ENCODE measurements at regions not wholly inside any gene's neighbourhood (a gene's known extent, or its start where the extent isn't known, plus 50 kb on each side); places are given as distances from the start of the nearest gene placed in this dataset.

- POLR2A ChIA-PET, result no interaction called here
Measured at GRCh38 chr14:89504602-89505313, 87.7 kb upstream of the FOXN3 start.

GRCh38 chr14:89504091-89504490 lies 87.1 kb upstream of the FOXN3 start:
- no peak overlapping the region for H3K4me3 ChIP-seq (ENCODE audit: low read length)
- ATAC-seq (peak; percentile 33), DNase-seq (no peak)
- H3K27ac Mint-ChIP-seq, result peak overlapping the region in 7 of 9 donors; percentile 18 to 78 (median 57)
- peak overlapping the region in 1 of 10 donors; percentile 5 for H3K4me3 Mint-ChIP-seq
- no peaks in the 10 kb centered on the region for H3K27me3 Mint-ChIP-seq
- H3K4me1 ChIP-seq (ENCODE audit: control insufficient read depth in 2 of 2, insufficient read depth in 2 of 2, low read length in 2 of 2), result peaks cover 4 to 6% of the 10 kb centered on the region in 2 donors
- H3K9me3 ChIP-seq (ENCODE audit: control insufficient read depth in 2 of 3, low read length in 3 of 3), result no peaks in the 10 kb centered on the region
- peaks cover 34 to 64% (median 53%) of the 10 kb centered on the region in 7 donors for H3K4me1 Mint-ChIP-seq
- H3K36me3 Mint-ChIP-seq, result peaks cover 4 to 45% (median 28%) of the 10 kb centered on the region in 5 donors
- ChIA-PET POLR2A (no interaction called here), CTCF (no interaction called here)
- intact Hi-C loops (cut with micrococcal nuclease), result loop anchor here in 1 of 2 donors (5.0 kb wide), 1 partner anchor 57 kb away; no protein-coding TSS in a partner anchor
- H3K27me3 ChIP-seq (ENCODE audit: control insufficient read depth in 2 of 2, insufficient read depth in 2 of 2, low read length in 2 of 2), result no peaks in the 10 kb centered on the region
- H3K9me3 Mint-ChIP-seq, result no peaks in the 10 kb centered on the region
- no peak overlapping the region for H3K27ac ChIP-seq (ENCODE audit: low read depth, low read length)
- peaks cover 0 to 8% (median 0%) of the 10 kb centered on the region in 3 experiments for H3K36me3 ChIP-seq (ENCODE audit: control insufficient read depth in 2 of 3, insufficient read depth in 3 of 3, low read length in 3 of 3)

More at GRCh38 chr14:89504602-89505313, 87.7 kb upstream of the FOXN3 start:
- Histone ChIP-seq H3K36me3 (ENCODE audit: control insufficient read depth in 2 of 3, insufficient read depth in 3 of 3, low read length in 3 of 3) (peaks cover 0 to 8% (median 0%) of the 10 kb centered on the region in 3 experiments), H3K4me3 (ENCODE audit: low read length) (no peak overlapping the region), H3K4me1 (ENCODE audit: control insufficient read depth in 2 of 2, insufficient read depth in 2 of 2, low read length in 2 of 2) (peaks cover 5 to 6% of the 10 kb centered on the region in 2 donors), H3K27ac (ENCODE audit: low read depth, low read length) (no peak overlapping the region), H3K9me3 (ENCODE audit: control insufficient read depth in 2 of 3, low read length in 3 of 3) (no peaks in the 10 kb centered on the region), H3K27me3 (ENCODE audit: control insufficient read depth in 2 of 2, insufficient read depth in 2 of 2, low read length in 2 of 2) (no peaks in the 10 kb centered on the region)
- CTCF ChIA-PET, result no interaction called here
- peak overlapping the region in 4 of 10 donors; percentile 18 to 42 (median 25) for H3K4me3 Mint-ChIP-seq
- intact Hi-C loops (cut with micrococcal nuclease), result loop anchor here in 1 of 2 donors (5.0 kb wide), 1 partner anchor 57 kb away; no protein-coding TSS in a partner anchor
- DNase-seq, result peak in 1 of 9 donors; percentile 26
- H3K9me3 Mint-ChIP-seq, result no peaks in the 10 kb centered on the region
- ATAC-seq, result peak; percentile 89
- peaks cover 4 to 45% (median 28%) of the 10 kb centered on the region in 5 donors for H3K36me3 Mint-ChIP-seq
- peak overlapping the region in 7 of 9 donors; percentile 8 to 78 (median 40) for H3K27ac Mint-ChIP-seq
- no peaks in the 10 kb centered on the region for H3K27me3 Mint-ChIP-seq
- peaks cover 39 to 71% (median 60%) of the 10 kb centered on the region in 7 donors for H3K4me1 Mint-ChIP-seq

- no peak overlapping the region for H3K4me3 ChIP-seq (ENCODE audit: low read length)
- intact Hi-C loops (cut with micrococcal nuclease), result loop anchor here in 1 of 2 donors (5.0 kb wide), 1 partner anchor 56 kb away; no protein-coding TSS in a partner anchor
- Mint-ChIP-seq H3K4me1 (peaks cover 28 to 58% (median 48%) of the 10 kb centered on the region in 7 donors), H3K27ac (peak overlapping the region in 5 of 9 donors; percentile 48 to 78 (median 58)), H3K4me3 (no peak overlapping the region), H3K9me3 (no peaks in the 10 kb centered on the region), H3K36me3 (peaks cover 4 to 51% (median 25%) of the 10 kb centered on the region in 5 donors), H3K27me3 (no peaks in the 10 kb centered on the region)
- ATAC-seq (peak; percentile 42), DNase-seq (no peak)
- no peaks in the 10 kb centered on the region for H3K9me3 ChIP-seq (ENCODE audit: control insufficient read depth in 2 of 3, low read length in 3 of 3)
- H3K27ac ChIP-seq (ENCODE audit: low read depth, low read length), result no peak overlapping the region
- H3K4me1 ChIP-seq (ENCODE audit: control insufficient read depth in 2 of 2, insufficient read depth in 2 of 2, low read length in 2 of 2), result peaks cover 4 to 6% of the 10 kb centered on the region in 2 donors
- CTCF ChIA-PET, result interaction anchor here (1.5 kb wide), 1 partner anchor 10 kb away, joined by 6 read pairs; no protein-coding TSS in a partner anchor
- POLR2A ChIA-PET, result no interaction called here
- H3K36me3 ChIP-seq (ENCODE audit: control insufficient read depth in 2 of 3, insufficient read depth in 3 of 3, low read length in 3 of 3), result peaks cover 0 to 8% (median 0%) of the 10 kb centered on the region in 3 experiments
- H3K27me3 ChIP-seq (ENCODE audit: control insufficient read depth in 2 of 2, insufficient read depth in 2 of 2, low read length in 2 of 2), result no peaks in the 10 kb centered on the region
Measured at GRCh38 chr14:89503431-89503996, 86.5 kb upstream of the FOXN3 start.

- Mint-ChIP-seq H3K4me1 (peaks cover 26 to 53% (median 45%) of the 10 kb centered on the region in 7 donors), H3K27ac (peak overlapping the region in 4 of 9 donors; percentile 18 to 58 (median 49)), H3K4me3 (peak overlapping the region in 1 of 10 donors; percentile 13), H3K9me3 (no peaks in the 10 kb centered on the region), H3K27me3 (no peaks in the 10 kb centered on the region), H3K36me3 (peaks cover 4 to 52% (median 22%) of the 10 kb centered on the region in 5 donors)
- intact Hi-C loops (cut with micrococcal nuclease), result loop anchor here in 1 of 2 donors (5.0 kb wide), 1 partner anchor 56 kb away; no protein-coding TSS in a partner anchor
- H3K27ac ChIP-seq (ENCODE audit: low read depth, low read length), result no peak overlapping the region
- no peaks in the 10 kb centered on the region for H3K9me3 ChIP-seq (ENCODE audit: control insufficient read depth in 2 of 3, low read length in 3 of 3)
- no peak overlapping the region for H3K4me3 ChIP-seq (ENCODE audit: low read length)
- CTCF ChIA-PET, result interaction anchor here (1.5 kb wide), 1 partner anchor 10 kb away, joined by 6 read pairs; no protein-coding TSS in a partner anchor
- POLR2A ChIA-PET, result no interaction called here
- H3K36me3 ChIP-seq (ENCODE audit: control insufficient read depth in 2 of 3, insufficient read depth in 3 of 3, low read length in 3 of 3), result peaks cover 0 to 8% (median 0%) of the 10 kb centered on the region in 3 experiments
- ATAC-seq, result no peak
- no peak for DNase-seq
- H3K27me3 ChIP-seq (ENCODE audit: control insufficient read depth in 2 of 2, insufficient read depth in 2 of 2, low read length in 2 of 2), result no peaks in the 10 kb centered on the region
- H3K4me1 ChIP-seq (ENCODE audit: control insufficient read depth in 2 of 2, insufficient read depth in 2 of 2, low read length in 2 of 2), result peaks cover 2 to 6% of the 10 kb centered on the region in 2 donors
Measured at GRCh38 chr14:89502966-89503365, 85.9 kb upstream of the FOXN3 start.

GRCh38 chr14:89501381-89501780 lies 84.3 kb upstream of the FOXN3 start:
- Mint-ChIP-seq H3K27ac (no peak overlapping the region), H3K4me3 (no peak overlapping the region), H3K9me3 (no peaks in the 10 kb centered on the region), H3K4me1 (peaks cover 23 to 48% (median 40%) of the 10 kb centered on the region in 7 donors), H3K36me3 (peaks cover 4 to 55% (median 22%) of the 10 kb centered on the region in 5 donors), H3K27me3 (no peaks in the 10 kb centered on the region)
- H3K4me1 ChIP-seq (ENCODE audit: control insufficient read depth in 2 of 2, insufficient read depth in 2 of 2, low read length in 2 of 2), result peaks cover 0 to 6% of the 10 kb centered on the region in 2 donors
- DNase-seq (no peak), ATAC-seq (no peak)
- H3K9me3 ChIP-seq (ENCODE audit: control insufficient read depth in 2 of 3, low read length in 3 of 3), result no peaks in the 10 kb centered on the region
- H3K27me3 ChIP-seq (ENCODE audit: control insufficient read depth in 2 of 2, insufficient read depth in 2 of 2, low read length in 2 of 2), result no peaks in the 10 kb centered on the region
- H3K4me3 ChIP-seq (ENCODE audit: low read length), result no peak overlapping the region
- CTCF ChIA-PET, result interaction anchor here (1.1 kb wide), 1 partner anchor 266 kb away, joined by 3 read pairs; no protein-coding TSS in a partner anchor
- intact Hi-C loops (cut with micrococcal nuclease), result loop anchor here in 1 of 2 donors (5.0 kb wide), 1 partner anchor 54 kb away; no protein-coding TSS in a partner anchor
- H3K36me3 ChIP-seq (ENCODE audit: control insufficient read depth in 2 of 3, insufficient read depth in 3 of 3, low read length in 3 of 3), result peaks cover 0 to 8% (median 0%) of the 10 kb centered on the region in 3 experiments
- no peak overlapping the region for H3K27ac ChIP-seq (ENCODE audit: low read depth, low read length)
- POLR2A ChIA-PET, result no interaction called here

GRCh38 chr14:89500303-89500702 lies 83.3 kb upstream of the FOXN3 start:
- H3K27me3 Mint-ChIP-seq, result no peaks in the 10 kb centered on the region
- H3K27ac Mint-ChIP-seq, result peak overlapping the region in 3 of 9 donors; percentile 28 to 84 (median 45)
- Histone ChIP-seq H3K4me3 (ENCODE audit: low read length) (no peak overlapping the region), H3K27ac (ENCODE audit: low read depth, low read length) (no peak overlapping the region), H3K9me3 (ENCODE audit: control insufficient read depth in 2 of 3, low read length in 3 of 3) (no peaks in the 10 kb centered on the region), H3K36me3 (ENCODE audit: control insufficient read depth in 2 of 3, insufficient read depth in 3 of 3, low read length in 3 of 3) (peaks cover 0 to 8% (median 0%) of the 10 kb centered on the region in 3 experiments), H3K4me1 (ENCODE audit: control insufficient read depth in 2 of 2, insufficient read depth in 2 of 2, low read length in 2 of 2) (peaks cover 0 to 6% of the 10 kb centered on the region in 2 donors), H3K27me3 (ENCODE audit: control insufficient read depth in 2 of 2, insufficient read depth in 2 of 2, low read length in 2 of 2) (no peaks in the 10 kb centered on the region)
- H3K4me1 Mint-ChIP-seq, result peaks cover 23 to 59% (median 45%) of the 10 kb centered on the region in 7 donors
- intact Hi-C loops (cut with micrococcal nuclease), result loop anchor here in 1 of 2 donors (5.0 kb wide), 1 partner anchor 53 kb away; no protein-coding TSS in a partner anchor
- no peak overlapping the region for H3K4me3 Mint-ChIP-seq
- DNase-seq (no peak), ATAC-seq (no peak)
- peaks cover 4 to 55% (median 22%) of the 10 kb centered on the region in 5 donors for H3K36me3 Mint-ChIP-seq
- POLR2A ChIA-PET, result interaction anchor here (0.8 kb wide), 1 partner anchor 332 kb away, joined by 3 read pairs; no protein-coding TSS in a partner anchor
- CTCF ChIA-PET, result no interaction called here
- no peaks in the 10 kb centered on the region for H3K9me3 Mint-ChIP-seq

Data from naive thymus-derived CD4-positive, alpha-beta T cell (primary cell).